GM12874 (cell line): ENCODE measurements at regions not wholly inside any gene's neighbourhood (a gene's known extent, or its start where the extent isn't known, plus 50 kb on each side); places are given as distances from the start of the nearest gene placed in this dataset.

Source experiments
- TF ChIP-seq, protein P1 (sequence below): IDR thresholded peaks from 2 replicates; pipeline ENCODE4 v1.5.1; 2011; ENCODE audit warnings: low read depth, mild to moderate bottlenecking, control low read depth, low read length, moderate library complexity; ENCODE audit not compliant: insufficient read depth

DNA sequence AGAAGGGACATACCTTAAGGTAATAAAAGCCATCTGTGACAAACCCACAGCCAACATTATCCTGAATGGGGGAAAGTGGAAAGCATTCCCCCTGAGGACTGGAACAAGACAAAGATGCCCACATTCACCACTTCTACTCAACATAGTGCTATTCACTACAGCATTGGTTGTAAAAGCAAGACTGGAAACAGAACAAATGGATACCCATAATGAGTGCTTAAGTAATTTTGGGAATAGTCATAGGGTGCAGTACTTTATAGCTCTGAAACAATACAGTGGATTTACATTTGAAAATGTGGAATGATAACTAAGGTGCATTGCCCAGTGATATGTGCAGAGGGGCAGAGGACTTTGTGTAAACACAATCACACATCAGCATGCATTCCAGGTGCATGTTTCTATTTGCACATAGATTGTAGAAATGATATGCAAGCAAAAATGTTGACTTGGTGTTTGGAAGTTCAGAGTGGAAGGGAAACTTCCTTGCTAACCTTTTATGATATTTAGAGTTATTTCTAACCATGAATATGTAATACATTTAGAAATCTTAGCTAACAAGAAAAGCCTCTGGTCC, 112.3 kb downstream of the IGLL1 start:
- TF ChIP-seq, protein P1, sequence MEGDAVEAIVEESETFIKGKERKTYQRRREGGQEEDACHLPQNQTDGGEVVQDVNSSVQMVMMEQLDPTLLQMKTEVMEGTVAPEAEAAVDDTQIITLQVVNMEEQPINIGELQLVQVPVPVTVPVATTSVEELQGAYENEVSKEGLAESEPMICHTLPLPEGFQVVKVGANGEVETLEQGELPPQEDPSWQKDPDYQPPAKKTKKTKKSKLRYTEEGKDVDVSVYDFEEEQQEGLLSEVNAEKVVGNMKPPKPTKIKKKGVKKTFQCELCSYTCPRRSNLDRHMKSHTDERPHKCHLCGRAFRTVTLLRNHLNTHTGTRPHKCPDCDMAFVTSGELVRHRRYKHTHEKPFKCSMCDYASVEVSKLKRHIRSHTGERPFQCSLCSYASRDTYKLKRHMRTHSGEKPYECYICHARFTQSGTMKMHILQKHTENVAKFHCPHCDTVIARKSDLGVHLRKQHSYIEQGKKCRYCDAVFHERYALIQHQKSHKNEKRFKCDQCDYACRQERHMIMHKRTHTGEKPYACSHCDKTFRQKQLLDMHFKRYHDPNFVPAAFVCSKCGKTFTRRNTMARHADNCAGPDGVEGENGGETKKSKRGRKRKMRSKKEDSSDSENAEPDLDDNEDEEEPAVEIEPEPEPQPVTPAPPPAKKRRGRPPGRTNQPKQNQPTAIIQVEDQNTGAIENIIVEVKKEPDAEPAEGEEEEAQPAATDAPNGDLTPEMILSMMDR = no peak

DNA sequence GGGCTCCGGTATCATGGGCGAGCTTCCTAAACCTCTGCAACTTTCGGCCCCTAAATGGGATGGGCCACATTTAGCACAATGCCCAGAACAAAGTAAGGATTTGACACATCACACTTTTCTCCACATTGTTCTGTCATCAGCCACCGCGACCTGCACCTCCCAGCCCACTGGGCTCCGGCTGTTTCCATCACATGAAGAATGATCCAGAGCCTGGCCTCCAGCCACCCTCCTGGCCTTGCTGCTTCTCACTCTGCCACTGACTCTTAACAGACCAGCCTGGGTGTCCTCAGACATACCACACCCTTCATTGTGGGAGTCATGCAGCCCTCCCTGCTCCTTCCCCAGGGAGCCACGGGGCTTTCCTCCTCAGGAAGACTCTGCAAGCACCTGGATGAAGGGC, 113.7 kb downstream of the IGLL1 start:
- TF ChIP-seq, protein P1 = no peak

DNA sequence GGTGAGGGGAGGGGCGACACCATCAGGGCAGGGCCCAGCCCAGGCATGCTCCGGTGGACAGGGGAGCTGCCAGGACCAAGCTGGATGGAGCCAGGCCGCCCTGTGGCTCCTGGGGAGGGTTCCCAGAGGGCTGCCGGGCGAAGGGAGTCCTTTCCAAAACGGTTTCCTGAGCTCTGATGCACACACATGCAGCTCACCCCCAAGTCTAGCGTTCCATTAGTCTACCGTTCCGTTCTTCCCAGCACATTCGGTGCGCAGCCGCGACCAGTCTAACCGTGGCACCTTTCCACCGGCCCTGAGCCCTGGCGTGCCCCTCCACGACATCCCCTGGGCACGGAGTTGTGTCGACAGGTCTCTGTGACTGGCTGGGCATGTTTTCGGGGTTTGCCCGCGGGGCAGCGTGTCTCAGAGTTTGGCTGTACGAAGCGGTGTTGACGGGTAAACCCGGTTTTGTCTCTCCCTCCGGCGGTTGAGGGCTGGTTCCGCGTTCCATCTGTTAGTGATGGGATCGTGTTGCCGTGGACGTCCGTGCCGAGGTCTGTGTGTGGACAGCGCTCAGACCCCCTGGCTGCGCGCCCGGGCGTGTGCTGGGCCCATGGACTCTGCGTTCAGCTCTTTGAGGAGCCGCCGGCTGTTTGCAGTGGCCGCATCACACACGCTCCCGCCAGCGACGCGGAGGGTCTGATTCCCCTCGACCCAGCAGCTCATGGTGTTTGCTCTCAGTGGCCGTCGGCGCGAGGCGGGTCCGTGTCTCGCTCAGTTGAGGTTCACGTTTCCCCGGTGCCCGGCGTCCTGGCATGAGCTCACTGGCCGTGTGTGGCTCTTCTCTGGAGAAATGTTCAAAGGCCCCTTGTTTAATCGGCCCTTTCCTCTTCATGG, 121.2 kb downstream of the IGLL1 start:
- TF ChIP-seq, protein P1 = no peak

DNA sequence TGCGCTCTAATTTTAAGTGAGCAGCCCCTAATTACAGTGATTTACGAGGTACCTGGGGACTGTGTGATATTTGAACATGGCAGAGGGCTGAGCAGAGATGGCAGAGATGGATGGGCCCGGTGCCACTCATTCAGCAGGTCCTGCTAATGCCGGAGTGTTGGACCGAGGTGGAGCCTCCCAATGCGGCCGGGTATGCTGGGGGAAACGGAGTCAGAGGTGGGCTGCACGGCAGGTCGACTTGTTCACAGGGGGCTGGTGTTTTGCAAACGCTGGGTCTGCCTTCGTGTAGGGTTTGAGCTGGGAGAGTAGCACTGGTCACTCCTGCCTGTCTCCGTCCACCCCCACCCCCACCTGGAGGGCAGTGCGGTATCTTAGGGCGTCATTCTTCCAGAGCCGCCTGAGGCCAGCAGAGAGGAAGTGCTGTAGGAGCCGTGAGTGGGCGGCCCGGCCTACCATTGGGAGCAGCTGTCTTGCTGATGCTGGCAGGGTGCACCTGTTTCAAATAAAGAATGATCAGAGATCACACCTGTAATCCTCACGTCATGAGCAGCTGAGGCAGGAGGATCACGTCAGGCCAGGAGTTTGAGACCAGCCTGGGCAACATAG, 122.6 kb downstream of the IGLL1 start:
- TF ChIP-seq, protein P1 = no peak

DNA sequence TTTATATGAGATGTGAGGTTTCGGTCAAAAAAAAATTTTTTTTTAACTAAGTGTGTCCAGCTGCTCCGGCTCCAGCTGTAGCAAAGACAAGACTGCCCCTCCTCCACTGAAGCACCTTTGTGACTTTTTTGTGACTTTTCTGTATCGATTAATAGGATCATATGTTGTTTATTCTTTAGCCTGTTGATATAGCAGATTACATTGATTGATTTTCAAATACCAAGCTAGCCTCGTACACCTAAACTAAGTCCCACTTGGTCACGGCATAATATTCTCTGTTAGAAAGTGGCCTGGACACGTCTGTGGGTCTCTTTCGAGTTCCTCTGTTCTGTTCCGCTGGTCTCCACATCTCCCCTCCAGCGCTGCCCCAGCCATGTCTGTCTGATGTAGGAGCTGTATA, 126.8 kb downstream of the IGLL1 start:
- TF ChIP-seq, protein P1 = no peak

DNA sequence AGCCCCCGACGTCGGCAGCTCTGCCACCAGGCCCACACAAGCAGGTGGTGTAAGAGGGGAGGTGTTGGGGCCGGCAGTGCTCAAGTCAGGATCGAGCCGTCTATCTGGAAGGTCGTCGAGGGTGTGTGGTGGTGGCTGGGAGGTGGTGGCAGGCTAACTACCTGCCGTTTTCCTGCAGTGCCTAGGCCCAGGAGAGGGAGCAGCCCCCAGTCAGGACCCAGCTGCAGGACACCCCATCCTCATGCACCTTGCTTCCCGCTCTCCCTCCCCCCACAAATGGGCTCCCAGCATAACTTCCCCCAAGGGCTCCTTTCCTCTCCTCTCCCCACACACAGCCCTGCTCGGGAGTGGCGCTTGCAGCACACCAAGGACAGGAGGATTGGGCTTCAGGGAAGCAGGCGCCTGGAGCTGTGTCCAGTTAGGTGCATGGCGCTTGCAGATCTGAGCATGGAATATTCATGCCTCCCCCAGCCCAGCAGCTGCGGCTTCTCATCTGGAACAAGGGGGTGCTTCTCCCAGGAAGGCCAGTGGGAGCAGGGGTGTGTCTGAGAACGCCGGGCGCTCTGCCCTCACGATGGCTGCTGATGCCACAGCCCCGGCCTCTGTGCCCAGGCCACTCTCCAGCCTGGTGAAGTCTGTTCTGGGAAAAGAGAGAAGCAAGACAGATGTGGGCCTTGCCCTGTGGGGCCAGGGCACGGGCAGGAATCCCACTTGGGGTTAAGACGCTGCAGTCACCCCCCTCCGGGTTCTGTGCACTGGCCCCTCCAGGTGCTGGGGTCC, 127.7 kb downstream of the IGLL1 start:
- TF ChIP-seq, protein P1 = no peak

DNA sequence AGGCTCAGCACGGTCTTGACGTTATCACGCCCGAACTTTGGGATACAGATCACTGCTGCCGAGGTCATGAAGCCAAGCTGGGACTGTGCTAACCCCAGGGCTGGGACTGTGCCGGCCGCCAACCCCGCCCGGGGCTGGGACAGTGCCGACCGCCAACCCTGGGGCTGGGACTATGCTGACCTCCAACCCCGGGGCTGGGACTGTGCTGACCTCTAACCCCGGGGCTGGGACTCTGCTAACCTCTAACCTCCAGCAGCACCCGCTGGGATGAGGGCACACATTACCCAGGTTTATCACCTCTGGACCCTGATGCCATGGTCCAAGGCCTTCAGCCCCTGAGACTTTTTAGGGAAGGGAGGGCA, 129.7 kb downstream of the IGLL1 start:
- TF ChIP-seq, protein P1 = no peak
